NCI-H748 treated with DMSO at 0.1 percent for 48 hours (cell line): ENCODE measurements at regions not wholly inside any gene's neighbourhood (a gene's known extent, or its start where the extent isn't known, plus 50 kb on each side); places are given as distances from the start of the nearest gene placed in this dataset.
A peak's percentile ranks its signal among the peaks of the same experiment; 100 is the strongest.
"Not testable (repeated sequence)": the region's sequence is repeated elsewhere in the genome, so short reads cannot be mapped to it uniquely, and the experiment has no call there.

Source experiments
- DNase-seq: peaks from one replicate; lab custom pipeline; 2025; lab: John Stamatoyannopoulos, UW

DNA sequence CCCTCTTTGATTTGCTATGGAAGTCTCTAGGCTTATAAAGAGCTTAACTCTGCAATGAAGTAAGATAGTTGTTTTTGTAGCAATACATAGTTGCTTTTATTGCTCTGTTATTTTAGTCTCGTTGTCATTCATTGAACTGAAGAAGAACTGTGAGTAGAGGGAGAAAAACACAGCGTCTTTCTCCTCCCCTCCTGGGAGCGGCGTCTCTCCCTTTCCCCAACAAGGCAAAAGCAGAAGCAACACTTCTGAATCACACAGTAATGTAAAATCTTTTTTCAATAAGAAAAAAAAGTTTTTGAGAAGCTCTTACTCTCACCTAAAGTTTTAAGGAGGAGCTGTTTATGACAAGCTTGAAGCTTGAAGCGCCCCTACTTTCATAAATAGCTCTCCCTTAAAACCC, 119.3 kb upstream of the SLC7A14 start:
- DNase-seq, result no peak

DNA sequence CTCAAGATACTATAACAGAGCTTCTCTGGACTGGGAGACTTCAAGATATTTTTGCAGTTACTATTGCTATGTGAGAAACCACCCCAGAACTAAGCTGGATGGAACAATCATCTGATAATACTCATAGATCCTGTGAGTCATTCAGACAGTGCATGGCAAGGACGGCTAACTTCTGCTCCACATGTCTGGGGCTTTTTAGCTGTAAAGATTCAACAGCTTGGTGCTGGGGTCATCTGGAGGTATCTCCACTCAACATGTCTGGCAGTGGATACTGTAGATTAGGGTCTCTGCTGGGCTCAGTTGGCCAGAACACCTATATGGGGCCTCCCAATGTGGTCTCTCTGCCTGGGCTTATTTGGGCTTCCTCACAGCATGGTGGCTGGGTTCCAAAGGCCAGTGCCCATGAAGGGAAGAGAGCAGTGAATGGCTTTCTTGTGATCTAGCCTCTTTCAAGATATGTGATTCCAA, 117.3 kb upstream of the SLC7A14 start:
- no peak for DNase-seq

DNA sequence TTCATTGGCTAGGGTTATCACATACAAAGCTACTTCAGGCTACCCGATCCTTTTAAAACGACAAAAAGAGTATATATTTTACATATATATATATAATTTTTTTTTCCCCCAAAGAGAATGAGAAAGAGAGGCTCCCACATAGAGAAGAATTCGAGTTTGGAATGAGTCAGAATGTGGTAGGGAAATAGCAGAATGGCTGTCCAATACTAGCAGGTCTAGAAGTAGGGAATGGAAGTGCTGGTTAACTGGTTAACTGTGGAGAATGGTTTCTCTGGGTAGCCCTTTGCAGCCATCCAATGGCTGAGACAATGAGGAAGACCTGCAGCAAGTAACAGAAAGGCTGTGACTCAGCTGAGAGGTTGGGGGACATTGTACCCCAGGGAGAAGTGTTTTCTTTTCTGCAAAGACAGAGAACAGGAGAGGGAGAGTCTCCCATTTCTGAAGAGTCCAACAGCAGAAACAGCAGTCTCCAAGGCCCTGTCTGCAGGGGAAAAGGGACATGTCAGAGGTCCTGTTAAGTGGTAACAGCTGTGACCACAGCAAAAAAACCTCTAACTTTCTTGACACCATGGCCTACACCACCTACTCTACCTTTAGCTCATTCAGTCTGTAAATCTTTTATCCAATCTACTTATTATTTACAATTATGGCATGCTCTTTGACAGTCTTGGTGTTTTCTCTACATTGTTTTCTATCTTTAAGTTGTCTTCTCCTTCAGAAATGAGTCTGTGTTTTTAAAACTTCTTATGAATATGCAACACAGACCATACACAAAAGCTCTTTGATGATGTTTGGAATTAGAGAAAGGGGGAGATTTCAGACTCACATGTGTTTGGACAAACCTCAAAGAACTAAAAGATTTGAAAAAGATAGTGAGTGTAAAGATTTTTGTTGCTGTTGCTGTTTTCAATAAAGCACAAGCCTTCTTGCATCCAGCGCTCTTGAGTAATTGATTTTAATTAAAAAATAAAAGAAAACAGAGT, 116.1 kb upstream of the SLC7A14 start:
- DNase-seq, result no peak

DNA sequence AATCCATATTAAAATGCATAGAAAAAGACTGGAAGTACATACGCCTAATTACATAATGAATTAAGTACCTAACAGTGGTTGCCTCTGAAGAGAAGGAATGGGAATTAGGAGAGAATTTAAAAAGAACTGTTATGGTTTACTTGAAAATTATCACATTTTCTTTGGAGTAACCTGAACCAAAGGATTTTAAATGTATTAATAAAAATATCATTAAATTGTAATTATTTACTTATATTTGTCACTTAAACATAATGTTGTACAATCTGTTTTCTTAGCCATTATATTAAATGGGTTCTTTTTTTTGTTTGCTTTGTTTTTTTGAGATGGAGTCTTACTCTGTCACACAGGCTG, 114.2 kb upstream of the SLC7A14 start:
- DNase-seq, result no peak

DNA sequence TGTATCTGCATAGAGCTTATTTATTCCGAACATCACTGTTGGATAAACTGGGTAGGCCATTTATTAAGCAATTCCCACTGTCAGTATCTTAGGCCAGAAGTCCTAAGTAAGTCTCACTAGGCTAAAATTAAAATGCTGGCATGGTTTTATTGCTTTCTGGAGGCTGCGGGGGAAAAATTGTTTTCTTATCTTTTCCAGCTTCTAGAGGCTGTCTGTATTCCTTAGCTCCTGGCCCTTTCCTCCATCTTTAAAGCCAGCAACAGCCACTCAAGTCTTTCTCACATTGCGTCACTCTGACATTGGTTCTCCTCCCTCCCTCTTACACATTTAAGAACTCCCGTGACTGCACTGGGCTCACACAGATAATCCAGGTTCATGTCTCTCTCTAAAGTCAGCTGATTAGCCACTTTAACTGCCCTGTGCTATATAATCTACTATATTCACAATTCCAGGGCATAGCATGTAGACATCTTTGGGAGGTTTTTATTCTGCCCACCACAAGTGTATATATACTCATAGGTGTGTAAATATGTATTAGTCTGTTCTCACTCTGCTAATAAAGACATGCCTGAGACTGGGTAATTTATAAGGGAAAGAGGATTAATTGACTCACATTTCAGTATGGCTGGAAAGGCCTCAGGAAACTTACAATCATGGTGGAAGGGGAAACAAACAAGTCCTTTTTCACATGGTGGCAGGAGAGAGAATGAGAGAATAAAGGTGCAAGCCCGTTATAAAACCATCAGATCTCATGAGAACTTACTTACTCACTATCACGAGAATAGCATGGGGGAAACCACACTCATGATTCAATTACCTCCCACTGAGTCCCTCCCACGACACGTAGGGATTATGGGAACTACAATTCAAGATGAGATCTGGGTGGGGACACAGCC, 113.5 kb upstream of the SLC7A14 start:
- no peak for DNase-seq

DNA sequence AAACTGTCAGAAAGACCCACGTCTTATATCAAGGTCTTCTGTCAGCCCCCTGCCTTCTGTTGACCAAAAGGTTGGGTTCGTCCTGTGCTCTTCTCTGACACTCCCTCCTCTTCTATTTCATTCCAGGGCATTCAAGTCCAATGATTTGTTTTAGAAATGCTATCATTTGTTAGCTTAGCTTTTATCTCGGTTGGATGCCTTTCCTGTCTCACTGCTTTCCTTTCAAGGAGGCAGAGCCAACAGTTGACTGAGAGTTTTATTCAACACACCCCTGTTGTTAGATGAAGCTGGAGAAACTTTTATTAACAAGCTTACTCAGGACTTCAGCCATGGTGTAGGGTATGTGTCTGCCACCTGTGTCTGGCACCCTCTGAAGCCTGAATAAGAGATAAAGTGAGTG, 112.0 kb upstream of the SLC7A14 start:
- DNase-seq, result peak; percentile 81

DNA sequence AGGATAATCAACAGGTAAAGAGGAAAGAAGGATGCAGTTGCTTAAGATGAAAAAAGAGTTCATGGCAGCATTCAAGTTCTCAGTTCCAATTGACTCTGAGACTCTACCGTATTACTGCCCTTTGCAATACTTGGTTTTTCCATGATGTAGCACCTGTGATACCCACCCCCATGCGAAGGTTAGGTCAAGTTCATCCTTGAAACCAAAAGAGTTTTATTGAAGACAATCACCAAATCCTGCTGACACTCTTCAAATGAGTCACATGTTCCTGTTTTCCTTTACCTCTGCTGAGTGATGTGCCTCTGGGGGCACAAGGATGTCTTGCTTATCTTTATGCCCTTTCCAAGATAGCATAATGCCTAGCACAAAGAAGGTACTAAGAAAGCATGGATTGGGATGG, 111.3 kb upstream of the SLC7A14 start:
- DNase-seq, result no peak

DNA sequence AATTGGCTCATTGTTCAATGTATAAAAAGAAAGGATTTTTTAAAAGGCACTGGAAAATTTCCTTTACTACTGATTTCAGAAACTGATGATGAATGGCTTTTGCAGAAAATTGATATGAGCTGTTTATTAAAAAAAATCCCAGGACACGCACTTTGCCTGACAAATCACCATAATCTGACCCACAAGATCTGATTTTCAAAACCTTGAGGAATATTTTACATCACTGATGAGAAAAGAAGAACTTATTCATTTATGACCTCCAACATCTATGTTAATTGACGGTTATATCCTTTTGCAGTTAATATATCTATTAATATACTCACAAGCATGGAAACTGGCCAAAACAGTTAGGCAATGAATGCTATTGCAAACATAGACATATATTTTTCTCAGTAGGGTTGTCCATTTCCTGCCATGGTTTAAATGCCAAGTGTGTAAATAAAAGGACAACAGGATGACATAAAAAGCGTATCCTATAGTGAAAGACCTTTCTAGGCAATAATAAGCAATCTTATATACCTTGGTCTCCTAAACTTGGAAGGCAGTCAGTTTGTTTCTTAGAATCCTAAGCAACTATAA, 109.7 kb upstream of the SLC7A14 start:
- DNase-seq, result peak; percentile 49

DNA sequence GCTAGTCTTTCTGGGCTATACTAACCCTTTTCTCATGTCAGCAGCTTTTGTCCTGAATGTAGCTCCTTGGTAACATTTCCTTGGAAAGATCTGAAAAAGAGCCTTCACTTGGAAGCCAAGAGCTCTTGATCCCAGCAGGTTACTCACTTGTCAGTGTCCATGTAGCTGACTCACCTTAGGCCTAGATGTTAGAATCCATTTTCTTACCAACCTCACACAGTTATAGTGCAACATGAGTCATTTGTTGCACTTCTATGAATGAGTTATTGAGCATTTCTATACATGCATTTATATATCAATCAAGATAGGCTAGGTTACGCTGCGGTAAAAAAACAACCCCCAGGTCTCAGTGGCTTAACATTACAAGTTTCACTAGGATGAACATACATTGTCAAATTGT, 106.8 kb upstream of the SLC7A14 start:
- DNase-seq, result no peak

DNA sequence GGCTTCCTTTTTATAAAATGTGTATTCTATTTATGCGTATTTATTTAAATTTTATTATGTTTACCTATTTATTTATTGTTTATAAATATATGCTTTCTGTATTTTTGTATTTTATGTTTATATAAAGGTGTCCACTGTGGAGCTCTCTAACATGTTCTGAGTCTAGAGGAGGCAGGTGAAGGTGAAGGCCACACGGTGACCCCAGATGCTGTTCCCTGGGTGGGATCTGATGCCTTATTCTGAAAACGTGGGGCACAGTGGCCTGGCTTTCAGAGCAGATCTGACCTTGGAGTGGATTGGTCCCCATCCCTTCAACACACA, 104.7 kb upstream of the SLC7A14 start:
- DNase-seq, result no peak

DNA sequence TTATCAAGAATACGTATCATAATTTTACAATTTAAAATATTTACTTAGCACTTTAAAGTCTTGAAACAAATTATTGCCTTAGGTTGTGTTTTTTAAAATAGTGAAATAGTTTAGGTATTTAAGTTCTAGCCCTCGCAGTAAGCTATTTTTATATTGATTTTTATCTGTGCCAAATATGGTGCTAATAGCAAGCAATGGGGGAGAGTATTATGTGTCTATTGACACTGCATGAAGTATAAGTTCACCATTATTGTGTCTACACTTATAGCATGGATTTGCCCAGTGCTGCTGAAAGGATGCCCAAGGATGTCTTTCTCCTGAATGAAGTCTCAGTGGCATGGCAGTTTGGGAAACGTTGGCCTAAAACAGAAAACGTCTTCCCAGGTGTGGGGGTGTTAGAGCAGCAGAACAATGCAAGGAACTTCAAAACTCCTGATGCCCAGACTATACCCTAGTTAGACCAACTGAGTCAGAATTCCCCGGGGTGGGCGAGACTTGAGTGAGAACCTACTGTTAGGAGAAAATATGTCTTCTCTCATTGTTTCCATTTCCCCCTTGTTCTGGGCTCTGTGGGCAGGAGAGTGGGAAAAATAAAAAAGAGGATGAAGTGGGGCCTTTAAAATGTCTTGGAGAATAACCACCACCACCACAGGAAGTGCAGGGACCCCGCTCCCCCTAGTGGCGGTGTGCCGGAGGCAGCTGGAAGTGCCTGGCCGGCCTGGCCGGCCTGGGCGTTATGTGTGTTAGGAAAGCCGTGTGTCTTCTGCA, 104.2 kb upstream of the SLC7A14 start:
- peak; percentile 2 for DNase-seq

DNA sequence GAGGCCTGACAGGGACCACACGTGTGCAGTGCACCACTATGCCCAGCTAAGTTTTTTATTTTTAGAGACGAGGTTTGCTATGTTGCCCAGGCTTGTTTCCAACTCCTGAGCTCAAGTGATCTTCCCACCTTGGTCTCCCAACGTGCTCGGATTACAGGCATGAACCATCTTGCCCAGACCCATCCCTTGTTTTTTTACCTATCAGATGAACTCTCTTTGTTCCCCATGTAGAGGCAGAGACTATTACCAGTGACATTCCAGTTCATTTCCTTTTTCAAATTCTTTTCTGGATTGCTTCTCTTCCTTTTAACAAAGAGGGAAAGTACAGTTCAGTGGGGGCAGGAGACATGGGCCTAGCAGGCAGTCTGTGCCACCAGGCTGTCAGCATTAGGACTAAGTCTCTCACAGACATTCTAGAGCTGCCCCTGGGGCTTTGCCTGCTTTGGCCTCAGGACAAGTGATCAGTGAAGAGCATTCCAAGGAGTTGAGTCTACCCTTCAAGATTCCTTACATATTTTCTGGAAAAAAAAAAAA, 103.5 kb upstream of the SLC7A14 start:
- no peak for DNase-seq

DNA sequence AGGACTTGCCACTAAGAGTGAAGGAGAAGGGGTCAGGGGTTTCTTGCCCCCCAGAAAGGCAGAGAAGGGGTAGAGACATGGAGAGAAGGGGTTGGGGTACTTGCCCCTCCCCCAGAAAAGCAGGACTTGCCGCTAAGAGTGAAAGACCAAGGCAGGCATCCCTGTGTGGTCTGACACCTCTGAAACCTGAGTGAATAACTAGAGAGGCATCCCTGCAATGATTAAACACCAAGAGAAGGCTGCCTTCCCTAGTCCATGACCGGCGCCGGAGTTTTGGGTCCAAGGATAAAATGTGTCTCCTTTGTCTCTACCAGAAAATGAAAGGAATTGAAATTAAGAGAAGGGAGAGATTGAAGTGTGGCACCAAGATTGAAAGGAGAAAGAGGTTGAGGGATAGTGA, 102.3 kb upstream of the SLC7A14 start:
- DNase-seq, result not testable (repeated sequence)

DNA sequence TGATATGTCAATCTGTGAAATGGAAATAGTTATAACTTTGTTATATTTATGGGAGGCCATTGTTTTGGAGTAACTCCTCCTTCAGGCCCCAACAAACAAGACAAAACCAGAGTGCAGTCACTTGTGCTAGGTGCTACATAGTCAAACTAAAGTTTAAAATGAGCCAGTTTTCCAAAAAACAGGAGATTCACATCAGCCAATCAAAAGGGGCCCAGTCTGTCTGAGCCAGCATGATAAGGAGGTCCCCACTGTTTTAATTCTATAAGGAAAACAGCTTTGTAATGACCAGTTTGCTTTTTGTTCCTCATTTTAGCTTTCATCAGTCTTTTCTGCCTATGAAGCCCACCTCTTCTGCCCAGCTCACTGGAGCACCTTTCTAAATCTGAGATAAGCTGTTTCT, 94.7 kb upstream of the SLC7A14 start:
- no peak for DNase-seq

DNA sequence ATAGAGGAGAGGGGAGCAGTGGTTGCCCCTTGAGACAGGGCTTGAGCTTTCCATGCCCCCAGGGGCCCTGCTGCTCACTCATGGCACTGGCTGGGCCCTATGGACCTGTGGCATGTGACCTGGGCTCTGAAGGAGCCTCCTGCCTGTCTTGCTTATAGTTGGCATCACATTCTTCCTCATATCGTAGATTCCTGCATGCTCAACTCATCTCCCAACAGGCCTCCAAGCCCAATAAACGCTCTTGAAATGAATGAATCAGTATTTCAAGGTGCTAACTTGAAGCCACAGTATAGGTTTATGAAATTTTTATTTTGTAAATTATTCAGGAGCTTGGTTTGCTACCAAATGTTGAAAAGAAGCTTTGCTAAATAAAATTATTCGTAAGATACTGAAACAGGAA, 93.3 kb upstream of the SLC7A14 start:
- DNase-seq, result no peak

DNA sequence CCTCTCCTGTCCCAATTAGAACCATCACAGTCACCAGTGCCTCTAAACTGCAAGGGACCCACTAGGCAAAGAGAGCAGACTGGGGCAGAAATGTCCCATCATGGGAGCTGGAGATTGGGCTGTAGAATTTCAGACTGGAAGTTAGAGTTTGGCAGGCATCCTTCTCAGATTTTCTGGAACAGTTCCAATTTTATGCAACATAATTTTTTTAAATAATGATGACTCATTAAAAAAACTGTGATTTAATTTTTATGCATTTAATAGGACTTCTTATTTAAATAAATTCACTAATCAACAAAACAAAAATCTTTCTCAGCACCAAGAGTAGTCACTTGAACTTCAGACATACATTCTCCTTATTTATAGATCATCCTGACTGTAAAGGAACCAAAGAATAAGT, 84.6 kb upstream of the SLC7A14 start:
- DNase-seq, result no peak

DNA sequence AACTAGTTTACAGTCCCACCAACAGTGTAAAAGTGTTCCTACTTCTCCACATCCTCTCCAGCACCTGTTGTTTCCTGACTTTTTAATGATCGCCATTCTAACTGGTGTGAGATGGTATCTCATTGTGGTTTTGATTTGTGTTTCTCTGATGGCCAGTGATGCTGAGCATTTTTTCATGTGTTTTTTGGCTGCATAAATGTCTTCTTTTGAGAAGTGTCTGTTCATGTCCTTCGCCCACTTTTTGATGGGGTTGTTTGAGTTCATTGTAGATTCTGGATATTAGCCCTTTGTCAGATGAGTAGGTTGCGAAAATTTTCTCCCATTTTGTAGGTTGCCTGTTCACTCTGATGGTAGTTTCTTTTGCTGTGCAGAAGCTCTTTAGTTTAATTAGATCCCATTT, 77.1 kb upstream of the SLC7A14 start:
- DNase-seq, result not testable (repeated sequence)

DNA sequence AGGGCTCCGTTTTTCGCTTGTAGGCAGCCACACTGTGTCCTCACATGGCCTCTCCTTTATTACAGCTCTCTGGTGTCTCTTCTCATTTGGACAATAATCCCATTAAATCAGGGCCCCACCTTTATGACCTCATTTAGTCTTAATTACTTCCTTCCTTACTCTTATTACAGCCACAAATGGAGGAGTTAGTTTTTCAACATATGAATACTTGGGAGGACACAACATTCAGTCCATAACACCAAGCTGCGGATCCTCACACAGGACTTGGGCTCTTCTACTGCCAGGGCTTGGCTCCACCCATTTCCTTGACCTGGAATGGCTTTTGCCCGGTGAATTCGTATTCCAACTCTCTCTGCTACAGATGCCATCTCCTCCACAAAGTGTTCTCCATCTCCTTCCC, 74.3 kb upstream of the SLC7A14 start:
- DNase-seq, result no peak

DNA sequence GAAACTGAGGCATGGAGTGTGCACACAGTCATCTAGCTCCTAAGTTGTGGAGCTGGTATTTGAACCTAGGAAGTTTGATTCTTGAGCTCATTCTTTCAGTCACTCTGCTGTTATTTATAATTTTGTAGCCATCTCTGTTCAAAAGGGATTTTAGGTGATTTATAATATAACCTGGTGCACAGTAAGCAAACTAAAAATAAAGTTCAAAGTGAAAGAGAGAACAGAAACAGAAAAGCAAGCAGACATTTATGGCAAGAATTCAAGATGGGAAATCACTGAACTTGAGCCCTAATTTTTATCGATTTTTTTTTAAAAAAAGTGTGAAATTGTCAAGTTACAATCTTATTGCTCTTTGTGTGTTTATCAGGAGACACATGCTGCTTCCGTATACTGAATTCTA, 71.4 kb upstream of the SLC7A14 start:
- no peak for DNase-seq

DNA sequence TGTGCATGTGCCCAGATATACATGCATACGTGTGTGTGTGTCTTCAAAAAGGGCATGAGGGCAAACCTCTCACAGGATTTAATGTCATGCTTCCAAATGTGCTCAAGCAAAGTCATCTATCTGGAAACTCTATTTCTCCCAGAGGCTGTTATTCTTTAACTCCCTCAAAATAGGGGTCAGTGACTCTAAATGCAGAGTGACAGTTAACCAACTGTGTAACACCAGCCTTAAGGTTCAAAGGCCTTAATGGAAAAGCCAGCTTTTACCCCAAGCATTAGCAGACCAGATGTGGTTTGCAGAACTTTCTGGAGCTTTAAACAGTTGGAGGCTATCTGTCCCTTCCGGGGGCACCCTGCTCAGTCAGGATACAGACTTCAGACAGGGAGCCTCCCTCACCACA, 70.4 kb upstream of the SLC7A14 start:
- DNase-seq, result no peak

DNA sequence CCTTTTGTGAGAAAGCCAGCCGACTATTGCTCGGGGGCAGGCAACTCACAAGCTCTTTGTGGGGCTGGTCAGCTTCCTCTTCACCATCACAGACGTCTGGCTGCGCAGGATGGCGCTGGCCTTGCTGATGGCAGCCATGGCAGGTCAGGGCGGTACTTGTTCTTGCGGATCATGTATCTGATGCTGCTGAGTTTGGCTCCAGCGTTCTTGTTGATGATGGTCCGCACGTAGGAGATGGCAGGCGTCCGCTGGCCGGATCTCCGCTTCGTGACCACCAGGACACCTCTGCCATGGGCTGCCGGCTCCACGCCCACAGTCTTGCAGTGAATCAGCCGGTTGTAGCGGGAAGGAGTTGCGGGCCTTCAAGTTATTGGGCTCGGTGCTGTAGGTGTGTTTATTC, 67.9 kb upstream of the SLC7A14 start:
- DNase-seq, result no peak
